Thyroid gland (tissue), 4 donors: ENCODE measurements at regions not wholly inside any gene's neighbourhood (a gene's known extent, or its start where the extent isn't known, plus 50 kb on each side); places are given as distances from the start of the nearest gene placed in this dataset.
"Not testable (repeated sequence)": the region's sequence is repeated elsewhere in the genome, so short reads cannot be mapped to it uniquely, and the experiment has no call there.

ENCODE experiments used
- DNase-seq, 2 donors: peaks; one replicate each; pipeline ENCODE4 v3.0.0-alpha.2; 2019
- H3K27ac ChIP-seq, 3 donors: fragments of 200-600 bp; sonication (generic); 1 replicate in 2 of 3; 2 replicates in 1 of 3; pipeline ENCODE4 v1.5.1; 2016 to 2019; ENCODE audit warnings: mild to moderate bottlenecking in 1 of 3, moderate library complexity in 1 of 3
- H3K27me3 ChIP-seq: fragments of 200-600 bp; sonication (generic); one replicate; pipeline ENCODE4 v1.5.1; 2019
- H3K36me3 ChIP-seq, 2 donors: fragments of 200-600 bp; sonication (generic); one replicate each; pipeline ENCODE4 v1.5.1; 2016 to 2019
- H3K4me1 ChIP-seq, 2 donors: fragments of 200-600 bp; sonication (generic); one replicate each; pipeline ENCODE4 v1.5.1; 2017 to 2019
- H3K4me3 ChIP-seq, 3 donors: fragments of 200-600 bp; sonication (generic); replicated peaks in 1 of 3; 1 replicate in 2 of 3; 2 replicates in 1 of 3; pipeline ENCODE4 v1.5.1; 2016; ENCODE audit warnings: mild to moderate bottlenecking in 1 of 3
- H3K9me3 ChIP-seq: fragments of 200-600 bp; sonication (generic); one replicate; pipeline ENCODE4 v1.5.1; 2017
- CTCF ChIP-seq, 6 experiments: fragments of 200-600 bp in 3 of 6; fragments of 450-650 bp in 3 of 6; sonication (generic) in 3 of 6; IDR thresholded peaks; one replicate each; pipeline ENCODE4 v1.5.1; 2016 to 2019; ENCODE audit warnings: antibody characterized with exemption in 6 of 6, mild to moderate bottlenecking in 2 of 6, inconsistent platforms in 1 of 6, moderate library complexity in 1 of 6
- POLR2A ChIP-seq, 2 donors: fragments of 450-650 bp; IDR thresholded peaks; one replicate each; pipeline ENCODE4 v1.6.1; 2017; ENCODE audit warnings: antibody characterized with exemption in 2 of 2, mild to moderate bottlenecking in 2 of 2, moderate library complexity in 1 of 2
- WGBS, 2 donors: methylation state at CpG; one replicate each; pipeline ENCODE4 v1.1.5; 2017; 5-methylcytosine and 5-hydroxymethylcytosine counted together
- intact Hi-C: fragments of 100-400 bp; cut with DNase I; formaldehyde crosslinking; loops from one replicate; pipeline ENCODE4 v1.15.1; 2023

GRCh38 chrX:3485727-3486126 lies 139.3 kb upstream of the MXRA5 start:
- 81% methylated on average over 8 of the region's 8 CpGs for WGBS, 2 donors
- Histone ChIP-seq H3K27ac (no peak overlapping the region), H3K27me3 (no peaks in the 10 kb centered on the region), H3K4me3 (no peak overlapping the region), H3K36me3 (no peaks in the 10 kb centered on the region), H3K4me1 (no peaks in the 10 kb centered on the region), H3K9me3 (no peaks in the 10 kb centered on the region)
- no peak for DNase-seq
- intact Hi-C loops, result no loop called here
- TF ChIP-seq POLR2A (IDR thresholded peaks at IDR 0.05), result no peak
- TF ChIP-seq CTCF (IDR thresholded peaks at IDR 0.05), result no peak

- H3K36me3 ChIP-seq, result no peaks in the 10 kb centered on the region
- no peak overlapping the region for H3K27ac ChIP-seq
- WGBS, 2 donors, result 38 to 51% methylated on average over 4 of the region's 4 CpGs
- TF ChIP-seq POLR2A (IDR thresholded peaks at IDR 0.05) (no peak), CTCF (IDR thresholded peaks at IDR 0.05) (no peak)
- H3K27me3 ChIP-seq, result no peaks in the 10 kb centered on the region
- H3K4me1 ChIP-seq, result no peaks in the 10 kb centered on the region
- DNase-seq, result no peak
- no peak overlapping the region for H3K4me3 ChIP-seq
- H3K9me3 ChIP-seq, result no peaks in the 10 kb centered on the region
- intact Hi-C loops, result no loop called here
Measured at GRCh38 chrX:3479026-3479425, 132.6 kb upstream of the MXRA5 start.

GRCh38 chrX:3476973-3477372 lies 130.5 kb upstream of the MXRA5 start:
- Histone ChIP-seq H3K9me3 (no peaks in the 10 kb centered on the region), H3K4me1 (no peaks in the 10 kb centered on the region), H3K36me3 (no peaks in the 10 kb centered on the region), H3K27me3 (no peaks in the 10 kb centered on the region), H3K27ac (no peak overlapping the region), H3K4me3 (no peak overlapping the region)
- intact Hi-C loops, result no loop called here
- TF ChIP-seq POLR2A (IDR thresholded peaks at IDR 0.05), result no peak
- no peak for TF ChIP-seq CTCF (IDR thresholded peaks at IDR 0.05)
- WGBS, 2 donors, result 90 to 97% methylated on average over 3 to 4 of the region's 4 CpGs
- no peak for DNase-seq

GRCh38 chrX:3470211-3470679 lies 123.8 kb upstream of the MXRA5 start:
- intact Hi-C loops, H3K4me3 ChIP-seq, H3K27me3 ChIP-seq, H3K36me3 ChIP-seq, H3K27ac ChIP-seq, DNase-seq, H3K9me3 ChIP-seq, H3K4me1 ChIP-seq: not testable (repeated sequence)
- 88 to 91% methylated on average over 7 of the region's 7 CpGs for WGBS, 2 donors

- Histone ChIP-seq H3K27ac (no peak overlapping the region), H3K36me3 (no peaks in the 10 kb centered on the region), H3K27me3 (no peaks in the 10 kb centered on the region), H3K4me3 (no peak overlapping the region), H3K9me3 (no peaks in the 10 kb centered on the region), H3K4me1 (no peaks in the 10 kb centered on the region)
- 89 to 100% methylated on average over 1 to 2 of the region's 2 CpGs for WGBS, 2 donors
- TF ChIP-seq POLR2A (IDR thresholded peaks at IDR 0.05), result no peak
- TF ChIP-seq CTCF (IDR thresholded peaks at IDR 0.05), result no peak
- intact Hi-C loops, result no loop called here
- DNase-seq, result no peak
Measured at GRCh38 chrX:3468031-3468430, 121.6 kb upstream of the MXRA5 start.

GRCh38 chrX:3465017-3465416 lies 118.6 kb upstream of the MXRA5 start:
- no peaks in the 10 kb centered on the region for H3K36me3 ChIP-seq
- DNase-seq, result no peak
- intact Hi-C loops, result no loop called here
- no peaks in the 10 kb centered on the region for H3K4me1 ChIP-seq
- H3K27me3 ChIP-seq, result no peaks in the 10 kb centered on the region
- no peak overlapping the region for H3K27ac ChIP-seq
- WGBS, 2 donors, result 60 to 71% methylated on average over 4 to 5 of the region's 5 CpGs
- TF ChIP-seq CTCF (IDR thresholded peaks at IDR 0.05) (no peak), POLR2A (IDR thresholded peaks at IDR 0.05) (no peak)
- no peak overlapping the region for H3K4me3 ChIP-seq
- no peaks in the 10 kb centered on the region for H3K9me3 ChIP-seq
